A673 (cell line): ENCODE measurements at regions not wholly inside any gene's neighbourhood (a gene's known extent, or its start where the extent isn't known, plus 50 kb on each side); places are given as distances from the start of the nearest gene placed in this dataset.
A peak's percentile ranks its signal among the peaks of the same experiment; 100 is the strongest.

ENCODE experiments used
- BruUV-seq: library from RNA; stranded (reverse); fragments of 400-500 nt; replicated peaks from 2 replicates; lab custom pipeline; 2021; lab: Mats Ljungman, UMichigan
- CTCF ChIA-PET: fragments of 300-600 bp; sonication (Branson Sonifier 250); formaldehyde crosslinking; loops from one replicate; lab custom pipeline; 2022; ENCODE audit warnings: antibody characterized with exemption; lab: Charles Lee
- POLR2A ChIA-PET: fragments of 300-600 bp; sonication (Branson Sonifier 250); formaldehyde crosslinking; loops from one replicate; lab custom pipeline; 2022; ENCODE audit warnings: antibody characterized with exemption; ENCODE audit not compliant: low non-redundant PET; lab: Charles Lee
- DNase-seq: peaks from one replicate; pipeline ENCODE4 v3.0.0-alpha.2; 2015; ENCODE audit warnings: low spot score
- H3K27ac ChIP-seq: fragments of 200-600 bp; sonication (generic); 2 replicates; pipeline ENCODE4 v1.5.1; 2016; ENCODE audit warnings: mixed run types, low read depth, mild to moderate bottlenecking, mixed read lengths, antibody characterized with exemption, low read length; ENCODE audit not compliant: poor library complexity, severe bottlenecking
- H3K27me3 ChIP-seq: fragments of 200-600 bp; sonication (generic); replicated peaks from 2 replicates; pipeline ENCODE4 v1.6.1; 2017; ENCODE audit warnings: mixed run types, low read depth, mild to moderate bottlenecking, mixed read lengths, antibody characterized with exemption, low read length; ENCODE audit not compliant: insufficient read depth, poor library complexity
- H3K36me3 ChIP-seq: fragments of 200-600 bp; sonication (generic); 2 replicates; pipeline ENCODE4 v1.6.1; 2016; ENCODE audit warnings: mixed run types, mild to moderate bottlenecking, mixed read lengths, antibody characterized with exemption, low read length; ENCODE audit not compliant: insufficient read depth, poor library complexity, severe bottlenecking
- H3K4me1 ChIP-seq: fragments of 200-600 bp; sonication (generic); 2 replicates; pipeline ENCODE4 v1.6.1; 2017; ENCODE audit warnings: mixed run types, mild to moderate bottlenecking, mixed read lengths, antibody characterized with exemption, low read length; ENCODE audit not compliant: insufficient read depth, poor library complexity, severe bottlenecking
- H3K4me3 ChIP-seq: fragments of 200-600 bp; sonication (generic); 2 replicates; pipeline ENCODE4 v1.5.1; 2016; ENCODE audit warnings: low read depth, mixed run types, mild to moderate bottlenecking, mixed read lengths, low read length; ENCODE audit not compliant: poor library complexity, severe bottlenecking
- H3K9me3 ChIP-seq: fragments of 200-600 bp; sonication (generic); 2 replicates; pipeline ENCODE4 v1.6.1; 2016; ENCODE audit warnings: mixed run types, low read depth, mild to moderate bottlenecking, mixed read lengths, antibody characterized with exemption, low read length; ENCODE audit not compliant: poor library complexity, severe bottlenecking
- EZH2 ChIP-seq: fragments of 200-600 bp; sonication (generic); IDR thresholded peaks from 2 replicates; pipeline ENCODE4 v1.6.1; 2017; ENCODE audit warnings: borderline replicate concordance, low read depth, mild to moderate bottlenecking, mixed read lengths, antibody characterized with exemption, low read length; ENCODE audit not compliant: poor library complexity, severe bottlenecking
- intact Hi-C: fragments of 100-400 bp; cut with micrococcal nuclease; formaldehyde crosslinking; loops from one replicate; pipeline ENCODE4 v1.10.0; 2022; ENCODE audit not compliant: unreplicated experiment
- TF ChIP-seq, protein P1 (sequence below): fragments of 300-800, 200-600 bp; sonication (generic); conservative IDR thresholded peaks from 2 replicates; pipeline ENCODE4 v1.5.1; 2017; ENCODE audit warnings: low read depth, mild to moderate bottlenecking, antibody characterized with exemption, low read length, moderate library complexity, mixed read lengths

- BruUV-seq: no TSS peak
- CTCF ChIA-PET: no interaction called here
Observed at GRCh38 chr14:34059925-34060650, 109.2 kb upstream of the EGLN3 start.

DNA sequence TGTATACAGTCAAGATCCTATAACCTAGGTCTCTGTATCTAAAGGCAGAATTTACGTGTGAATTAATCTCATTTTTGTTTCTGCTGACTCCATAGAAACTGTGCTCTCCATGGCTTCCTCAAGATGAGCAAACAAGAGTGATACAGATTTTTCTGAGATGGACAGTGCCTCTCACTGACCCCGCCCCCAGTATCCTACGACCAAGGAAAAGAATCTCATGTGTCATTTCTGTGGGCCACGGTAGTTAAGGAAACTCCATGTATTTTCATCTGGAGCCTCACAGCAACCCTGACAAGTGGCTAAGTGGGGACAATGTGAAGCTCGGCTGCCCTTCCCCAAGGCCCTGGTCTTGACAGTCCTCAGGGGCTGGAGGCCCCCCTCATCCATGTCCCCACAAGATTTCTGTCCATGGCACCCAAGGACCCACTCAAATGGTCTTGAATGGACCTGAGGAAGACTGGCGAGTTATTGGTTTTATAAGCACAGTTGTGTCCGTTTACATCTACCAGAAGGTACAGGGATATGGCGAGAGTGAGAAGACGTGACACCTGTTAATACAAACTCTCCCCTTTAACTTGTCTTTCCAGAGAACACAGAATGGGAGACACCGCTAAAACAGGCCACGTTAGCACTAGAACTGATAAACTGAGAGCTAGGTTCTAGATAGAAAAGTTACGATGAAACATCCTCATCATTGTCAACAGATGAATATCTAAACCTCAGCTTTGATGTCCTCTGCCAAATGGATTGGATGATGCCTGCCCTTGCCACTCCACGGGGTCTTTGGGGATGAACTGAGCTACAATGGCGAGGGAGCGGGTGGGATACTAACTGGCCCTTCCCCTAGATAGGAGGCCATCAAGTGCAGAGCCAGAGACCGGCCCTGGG, 108.4 kb upstream of the EGLN3 start:
- H3K4me3 ChIP-seq: peak overlapping the region; percentile 47
- H3K27me3 ChIP-seq: no peaks in the 10 kb centered on the region
- H3K27ac ChIP-seq: peak overlapping the region; percentile 22
- no TSS peak for BruUV-seq
- intact Hi-C loops: no loop called here
- TF ChIP-seq, protein P1, sequence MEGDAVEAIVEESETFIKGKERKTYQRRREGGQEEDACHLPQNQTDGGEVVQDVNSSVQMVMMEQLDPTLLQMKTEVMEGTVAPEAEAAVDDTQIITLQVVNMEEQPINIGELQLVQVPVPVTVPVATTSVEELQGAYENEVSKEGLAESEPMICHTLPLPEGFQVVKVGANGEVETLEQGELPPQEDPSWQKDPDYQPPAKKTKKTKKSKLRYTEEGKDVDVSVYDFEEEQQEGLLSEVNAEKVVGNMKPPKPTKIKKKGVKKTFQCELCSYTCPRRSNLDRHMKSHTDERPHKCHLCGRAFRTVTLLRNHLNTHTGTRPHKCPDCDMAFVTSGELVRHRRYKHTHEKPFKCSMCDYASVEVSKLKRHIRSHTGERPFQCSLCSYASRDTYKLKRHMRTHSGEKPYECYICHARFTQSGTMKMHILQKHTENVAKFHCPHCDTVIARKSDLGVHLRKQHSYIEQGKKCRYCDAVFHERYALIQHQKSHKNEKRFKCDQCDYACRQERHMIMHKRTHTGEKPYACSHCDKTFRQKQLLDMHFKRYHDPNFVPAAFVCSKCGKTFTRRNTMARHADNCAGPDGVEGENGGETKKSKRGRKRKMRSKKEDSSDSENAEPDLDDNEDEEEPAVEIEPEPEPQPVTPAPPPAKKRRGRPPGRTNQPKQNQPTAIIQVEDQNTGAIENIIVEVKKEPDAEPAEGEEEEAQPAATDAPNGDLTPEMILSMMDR: no peak
- TF ChIP-seq EZH2: no peak
- no peaks in the 10 kb centered on the region for H3K9me3 ChIP-seq
- no peaks in the 10 kb centered on the region for H3K4me1 ChIP-seq
- ChIA-PET POLR2A (interaction anchor here (0.6 kb wide), 1 partner anchor 72 kb away, joined by 3 read pairs; no protein-coding TSS in a partner anchor), CTCF (no interaction called here)
- no peaks in the 10 kb centered on the region for H3K36me3 ChIP-seq
- DNase-seq: no peak

More at GRCh38 chr14:34059925-34060650, 109.2 kb upstream of the EGLN3 start:
- intact Hi-C loops: no loop called here
- Histone ChIP-seq H3K27me3 (no peaks in the 10 kb centered on the region), H3K4me3 (peak overlapping the region; percentile 47), H3K9me3 (no peaks in the 10 kb centered on the region), H3K27ac (peak overlapping the region; percentile 22), H3K36me3 (no peaks in the 10 kb centered on the region), H3K4me1 (no peaks in the 10 kb centered on the region)
- TF ChIP-seq, protein P1: 0 out of 2 replicates have a peak, but pooled peaks have one; percentile 33
- TF ChIP-seq EZH2: no peak
- DNase-seq: peak; percentile 60
- POLR2A ChIA-PET: interaction anchor here (0.6 kb wide), 1 partner anchor 71 kb away, joined by 3 read pairs; no protein-coding TSS in a partner anchor

- intact Hi-C loops: no loop called here
- H3K27me3 ChIP-seq: no peaks in the 10 kb centered on the region
- H3K4me3 ChIP-seq: no peak overlapping the region
- CTCF ChIA-PET: no interaction called here
- no peaks in the 10 kb centered on the region for H3K36me3 ChIP-seq
- TF ChIP-seq, protein P1: no peak
- TF ChIP-seq EZH2: no peak
- POLR2A ChIA-PET: interaction anchor here (0.9 kb wide), 1 partner anchor 199 kb away, joined by 4 read pairs; no protein-coding TSS in a partner anchor
- H3K27ac ChIP-seq: no peak overlapping the region
- BruUV-seq: no TSS peak
- no peak for DNase-seq
- H3K9me3 ChIP-seq: no peaks in the 10 kb centered on the region
- H3K4me1 ChIP-seq: no peaks in the 10 kb centered on the region
Observed at GRCh38 chr14:34058510-34058909, 107.6 kb upstream of the EGLN3 start.
